GM20000 (cell line): ENCODE measurements at regions not wholly inside any gene's neighbourhood (a gene's known extent, or its start where the extent isn't known, plus 50 kb on each side); places are given as distances from the start of the nearest gene placed in this dataset.

Experiments
- DNase-seq: peaks from one replicate; pipeline ENCODE4 v3.0.0; 2012; ENCODE audit warnings: low spot score
- TF ChIP-seq, protein P1 (sequence below): IDR thresholded peaks from 2 replicates; pipeline ENCODE4 v1.5.1; 2012; ENCODE audit warnings: mild to moderate bottlenecking, control low read depth; ENCODE audit errors: extremely low read depth, missing control alignments

- TF ChIP-seq, protein P1, sequence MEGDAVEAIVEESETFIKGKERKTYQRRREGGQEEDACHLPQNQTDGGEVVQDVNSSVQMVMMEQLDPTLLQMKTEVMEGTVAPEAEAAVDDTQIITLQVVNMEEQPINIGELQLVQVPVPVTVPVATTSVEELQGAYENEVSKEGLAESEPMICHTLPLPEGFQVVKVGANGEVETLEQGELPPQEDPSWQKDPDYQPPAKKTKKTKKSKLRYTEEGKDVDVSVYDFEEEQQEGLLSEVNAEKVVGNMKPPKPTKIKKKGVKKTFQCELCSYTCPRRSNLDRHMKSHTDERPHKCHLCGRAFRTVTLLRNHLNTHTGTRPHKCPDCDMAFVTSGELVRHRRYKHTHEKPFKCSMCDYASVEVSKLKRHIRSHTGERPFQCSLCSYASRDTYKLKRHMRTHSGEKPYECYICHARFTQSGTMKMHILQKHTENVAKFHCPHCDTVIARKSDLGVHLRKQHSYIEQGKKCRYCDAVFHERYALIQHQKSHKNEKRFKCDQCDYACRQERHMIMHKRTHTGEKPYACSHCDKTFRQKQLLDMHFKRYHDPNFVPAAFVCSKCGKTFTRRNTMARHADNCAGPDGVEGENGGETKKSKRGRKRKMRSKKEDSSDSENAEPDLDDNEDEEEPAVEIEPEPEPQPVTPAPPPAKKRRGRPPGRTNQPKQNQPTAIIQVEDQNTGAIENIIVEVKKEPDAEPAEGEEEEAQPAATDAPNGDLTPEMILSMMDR = no peak
- no peak for DNase-seq
Measured at GRCh38 chr13:78198419-78198818, 279.8 kb upstream of the EDNRB start.

- DNase-seq = no peak
- TF ChIP-seq, protein P1 = no peak
Measured at GRCh38 chr13:78197231-78197630, 278.6 kb upstream of the EDNRB start.

- no peak for DNase-seq
- TF ChIP-seq, protein P1 = no peak
Measured at GRCh38 chr13:78194904-78195639, 276.4 kb upstream of the EDNRB start.

DNA sequence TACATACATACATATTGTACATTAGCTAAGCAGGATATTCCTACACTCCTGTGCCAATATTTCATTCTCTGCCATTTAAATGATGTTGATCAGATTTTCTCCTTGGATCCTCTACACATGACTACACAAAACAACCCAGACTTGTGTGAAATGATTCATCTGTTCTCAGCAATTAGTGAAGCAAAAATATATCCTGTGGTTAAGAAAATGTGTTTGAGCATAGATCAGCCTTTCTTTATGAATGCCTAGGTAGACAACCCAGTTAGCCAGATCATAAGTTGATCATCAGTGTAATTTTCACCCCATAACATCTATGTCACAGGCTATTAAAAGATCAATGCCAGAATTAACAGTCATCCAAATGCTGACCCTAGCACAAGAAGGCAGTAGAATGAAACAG, 275.2 kb upstream of the EDNRB start:
- peak; percentile 2 for DNase-seq
- TF ChIP-seq, protein P1 = no peak

GRCh38 chr13:78192716-78193115, 274.1 kb upstream of the EDNRB start:
- TF ChIP-seq, protein P1 = no peak
- DNase-seq = no peak

GRCh38 chr13:78190296-78190695, 271.7 kb upstream of the EDNRB start:
- no peak for DNase-seq
- TF ChIP-seq, protein P1 = no peak

GRCh38 chr13:78187781-78188180, 269.1 kb upstream of the EDNRB start:
- TF ChIP-seq, protein P1 = no peak
- DNase-seq = no peak
